CD14-positive monocyte (primary cell): ENCODE measurements at regions not wholly inside any gene's neighbourhood (a gene's known extent, or its start where the extent isn't known, plus 50 kb on each side); places are given as distances from the start of the nearest gene placed in this dataset.

ENCODE experiments used
- DNase-seq, 3 donors: peaks; one replicate each; pipeline ENCODE4 v3.0.0-alpha.2; 2011 to 2022
- H2AFZ ChIP-seq: 2 replicates; pipeline ENCODE4 v1.6.0; 2012; ENCODE audit warnings: mild to moderate bottlenecking, low read depth, low read length, inconsistent platforms; ENCODE audit not compliant: insufficient read depth, poor library complexity, severe bottlenecking
- H3K27ac ChIP-seq, 2 donors: 1 replicate in 1 of 2; 2 replicates in 1 of 2; pipeline ENCODE4 v1.5.1; 2012 to 2013; ENCODE audit warnings: low read length in 2 of 2, control low read depth in 1 of 2, inconsistent platforms in 1 of 2, low read depth in 1 of 2, mild to moderate bottlenecking in 1 of 2
- H3K27me3 ChIP-seq, 2 donors: one replicate each; pipeline versions ENCODE4 v1.6.0 to v1.6.1; 2011 to 2013; ENCODE audit warnings: low read length in 2 of 2; ENCODE audit not compliant: control insufficient read depth in 2 of 2, insufficient read depth in 2 of 2
- H3K36me3 ChIP-seq, 2 donors: replicated peaks in 1 of 2; 1 replicate in 1 of 2; 2 replicates in 1 of 2; pipeline versions ENCODE4 v1.5.1 to v1.6.1; 2012 to 2013; ENCODE audit warnings: low read length in 2 of 2, control low read depth in 1 of 2, inconsistent platforms in 1 of 2, mild to moderate bottlenecking in 1 of 2; ENCODE audit not compliant: insufficient read depth in 2 of 2, control insufficient read depth in 1 of 2
- H3K4me1 ChIP-seq, 2 donors: 1 replicate in 1 of 2; 2 replicates in 1 of 2; pipeline versions ENCODE4 v1.5.1 to v1.6.1; 2012 to 2013; ENCODE audit warnings: low read length in 2 of 2, control low read depth in 1 of 2, inconsistent platforms in 1 of 2, mild to moderate bottlenecking in 1 of 2, moderate library complexity in 1 of 2; ENCODE audit not compliant: insufficient read depth in 2 of 2, control insufficient read depth in 1 of 2
- H3K4me2 ChIP-seq: replicated peaks from 2 replicates; pipeline ENCODE3; 2012; ENCODE audit warnings: low read length, moderate library complexity, mild to moderate bottlenecking; ENCODE audit not compliant: poor library complexity, severe bottlenecking; ENCODE audit errors: extremely low read depth
- H3K4me3 ChIP-seq, 3 experiments: fragments of 200-600 bp in 1 of 3; sonication (generic) in 1 of 3; replicated peaks in 1 of 3; 1 replicate in 2 of 3; 2 replicates in 1 of 3; pipeline ENCODE4 v1.5.1; 2011 to 2013; ENCODE audit warnings: low read length in 3 of 3, mild to moderate bottlenecking in 3 of 3, control low read depth in 2 of 3, low read depth in 2 of 3, inconsistent platforms in 1 of 3, moderate library complexity in 1 of 3
- H3K79me2 ChIP-seq: 2 replicates; pipeline ENCODE4 v1.6.0; 2012; ENCODE audit warnings: mild to moderate bottlenecking, control low read depth, inconsistent platforms, low read length, moderate library complexity; ENCODE audit not compliant: insufficient read depth
- H3K9ac ChIP-seq: 2 replicates; pipeline ENCODE4 v1.6.0; 2017; ENCODE audit warnings: low read length, mild to moderate bottlenecking; ENCODE audit not compliant: insufficient read depth, poor library complexity, severe bottlenecking
- H3K9me3 ChIP-seq, 2 donors: replicated peaks in 1 of 2; 1 replicate in 1 of 2; 2 replicates in 1 of 2; pipeline versions ENCODE4 v1.5.1 to v1.6.1; 2012 to 2013; ENCODE audit warnings: low read length in 2 of 2, control low read depth in 1 of 2; ENCODE audit not compliant: control insufficient read depth in 1 of 2, insufficient read depth in 1 of 2
- H4K20me1 ChIP-seq: 2 replicates; pipeline ENCODE4 v1.6.0; 2012; ENCODE audit warnings: mild to moderate bottlenecking, low read length, control low read depth, moderate library complexity; ENCODE audit not compliant: insufficient read depth
- H3K27ac Mint-ChIP-seq, 7 donors: one replicate each; pipeline ENCODE4 v1.8.0; 2020; ENCODE audit warnings: mild to moderate bottlenecking in 7 of 7, mixed read lengths in 7 of 7, moderate library complexity in 6 of 7, inconsistent platforms in 2 of 7
- H3K27me3 Mint-ChIP-seq, 3 donors: one replicate each; pipeline ENCODE4 v1.8.0; 2021 to 2022; ENCODE audit warnings: low read depth in 3 of 3, mild to moderate bottlenecking in 3 of 3, mixed read lengths in 3 of 3, moderate library complexity in 3 of 3, inconsistent platforms in 1 of 3
- H3K36me3 Mint-ChIP-seq, 2 donors: one replicate each; pipeline ENCODE4 v1.8.0; 2020; ENCODE audit warnings: mixed read lengths in 2 of 2, inconsistent platforms in 1 of 2, mild to moderate bottlenecking in 1 of 2
- H3K4me1 Mint-ChIP-seq: one replicate; pipeline ENCODE4 v1.8.0; 2020; ENCODE audit warnings: mild to moderate bottlenecking, mixed read lengths
- H3K4me3 Mint-ChIP-seq, 2 donors: one replicate each; pipeline ENCODE4 v1.8.0; 2020; ENCODE audit warnings: mild to moderate bottlenecking in 2 of 2, mixed read lengths in 2 of 2, moderate library complexity in 1 of 2
- H3K9me3 Mint-ChIP-seq, 7 donors: one replicate each; pipeline ENCODE4 v1.8.0; 2020 to 2022; ENCODE audit warnings: mixed read lengths in 7 of 7, mild to moderate bottlenecking in 6 of 7, moderate library complexity in 6 of 7, inconsistent platforms in 2 of 7
- whole genome bisulfite sequencing: methylation state at CpG from one replicate; pipeline ENCODE4 v1.1.5; 2013; ENCODE audit warnings: missing lambda C conversion rate; ENCODE audit not compliant: insufficient coverage; 5-methylcytosine and 5-hydroxymethylcytosine counted together
- intact Hi-C, 2 donors: fragments of 100-400 bp; cut with micrococcal nuclease; formaldehyde crosslinking; loops; one replicate each; pipeline versions ENCODE4 v1.15.0 to v1.15.1; 2023
- TF ChIP-seq, protein P1 (sequence below): fragments of 200-600 bp; IDR thresholded peaks from one replicate; pipeline ENCODE4 v1.8.0; 2022; ENCODE audit warnings: antibody characterized with exemption, mild to moderate bottlenecking

DNA sequence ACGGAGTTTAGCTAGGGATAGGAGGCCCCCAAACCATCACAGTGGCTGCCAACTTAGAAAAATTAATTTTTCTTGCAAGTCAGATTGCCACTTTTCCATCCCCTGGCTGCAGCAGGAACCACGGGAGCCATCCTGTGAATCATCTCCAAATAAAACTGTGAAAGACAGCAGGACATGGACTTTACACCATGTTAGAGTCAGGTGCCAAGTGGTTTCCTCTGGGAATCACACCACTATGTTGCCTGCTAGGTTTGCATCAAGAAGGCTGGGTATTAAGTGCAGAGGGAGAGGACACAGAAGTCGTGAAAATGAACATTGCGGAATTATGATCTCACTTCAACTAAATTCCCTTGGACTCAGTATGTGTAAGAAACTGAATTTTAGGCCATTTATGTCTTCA is 471.3 kb upstream of the GOT2 start:
- H3K36me3 ChIP-seq: no peaks in the 10 kb centered on the region
- intact Hi-C loops: no loop called here
- peaks cover 0 to 9% (median 2%) of the 10 kb centered on the region in 7 donors for H3K9me3 Mint-ChIP-seq
- H3K4me2 ChIP-seq: no peak overlapping the region
- DNase-seq: no peak
- H2AFZ ChIP-seq: no peak overlapping the region
- no peak overlapping the region for H3K27ac Mint-ChIP-seq
- H3K4me1 Mint-ChIP-seq: no peaks in the 10 kb centered on the region
- no peak overlapping the region for H3K4me3 ChIP-seq
- H3K36me3 Mint-ChIP-seq: no peaks in the 10 kb centered on the region
- no peaks in the 10 kb centered on the region for H3K4me1 ChIP-seq
- H3K27ac ChIP-seq: no peak overlapping the region
- H3K27me3 Mint-ChIP-seq: peaks cover 0 to 3% (median 1%) of the 10 kb centered on the region in 3 donors
- no peaks in the 10 kb centered on the region for H3K79me2 ChIP-seq
- TF ChIP-seq, protein P1, sequence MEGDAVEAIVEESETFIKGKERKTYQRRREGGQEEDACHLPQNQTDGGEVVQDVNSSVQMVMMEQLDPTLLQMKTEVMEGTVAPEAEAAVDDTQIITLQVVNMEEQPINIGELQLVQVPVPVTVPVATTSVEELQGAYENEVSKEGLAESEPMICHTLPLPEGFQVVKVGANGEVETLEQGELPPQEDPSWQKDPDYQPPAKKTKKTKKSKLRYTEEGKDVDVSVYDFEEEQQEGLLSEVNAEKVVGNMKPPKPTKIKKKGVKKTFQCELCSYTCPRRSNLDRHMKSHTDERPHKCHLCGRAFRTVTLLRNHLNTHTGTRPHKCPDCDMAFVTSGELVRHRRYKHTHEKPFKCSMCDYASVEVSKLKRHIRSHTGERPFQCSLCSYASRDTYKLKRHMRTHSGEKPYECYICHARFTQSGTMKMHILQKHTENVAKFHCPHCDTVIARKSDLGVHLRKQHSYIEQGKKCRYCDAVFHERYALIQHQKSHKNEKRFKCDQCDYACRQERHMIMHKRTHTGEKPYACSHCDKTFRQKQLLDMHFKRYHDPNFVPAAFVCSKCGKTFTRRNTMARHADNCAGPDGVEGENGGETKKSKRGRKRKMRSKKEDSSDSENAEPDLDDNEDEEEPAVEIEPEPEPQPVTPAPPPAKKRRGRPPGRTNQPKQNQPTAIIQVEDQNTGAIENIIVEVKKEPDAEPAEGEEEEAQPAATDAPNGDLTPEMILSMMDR: no peak
- no peaks in the 10 kb centered on the region for H3K27me3 ChIP-seq
- no peak overlapping the region for H3K4me3 Mint-ChIP-seq
- no peaks in the 10 kb centered on the region for H4K20me1 ChIP-seq
- no peak overlapping the region for H3K9ac ChIP-seq
- 100% methylated on average over 1 of the region's 4 CpGs for WGBS
- H3K9me3 ChIP-seq: no peaks in the 10 kb centered on the region

DNA sequence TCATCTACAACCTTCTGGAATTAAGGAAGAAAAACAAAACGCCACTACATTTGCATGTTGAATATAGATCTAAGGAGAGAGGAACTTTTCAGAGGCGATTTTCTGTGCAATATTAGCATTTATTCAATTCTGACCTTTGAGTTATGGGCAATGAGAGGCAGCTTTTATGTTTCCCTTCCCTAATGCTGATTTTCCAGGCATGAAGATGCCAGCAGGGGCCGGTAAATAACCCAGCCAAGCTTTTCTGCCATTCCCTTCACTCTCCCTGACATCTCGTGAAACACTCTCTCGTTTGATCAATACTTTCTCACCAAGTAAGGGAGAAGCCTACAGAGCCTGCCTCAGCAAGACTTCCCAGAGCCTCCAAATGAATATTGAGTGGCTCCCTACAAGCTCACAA is 470.5 kb upstream of the GOT2 start:
- no peak overlapping the region for H3K9ac ChIP-seq
- H3K9me3 Mint-ChIP-seq: peaks cover 0 to 9% (median 2%) of the 10 kb centered on the region in 7 donors
- TF ChIP-seq, protein P1: no peak

More for the DNA sequence above, 470.5 kb upstream of the GOT2 start:
- Mint-ChIP-seq H3K27ac (no peak overlapping the region), H3K36me3 (no peaks in the 10 kb centered on the region), H3K4me1 (no peaks in the 10 kb centered on the region), H3K27me3 (peaks cover 1 to 3% (median 2%) of the 10 kb centered on the region in 3 donors), H3K4me3 (no peak overlapping the region)
- 86% methylated on average over 1 of the region's 5 CpGs for WGBS
- no peaks in the 10 kb centered on the region for H3K79me2 ChIP-seq
- H3K4me3 ChIP-seq: no peak overlapping the region
- no peaks in the 10 kb centered on the region for H3K9me3 ChIP-seq
- DNase-seq: no peak
- no peaks in the 10 kb centered on the region for H3K27me3 ChIP-seq
- H3K27ac ChIP-seq: no peak overlapping the region
- H3K4me1 ChIP-seq: no peaks in the 10 kb centered on the region
- no peak overlapping the region for H3K4me2 ChIP-seq
- no peaks in the 10 kb centered on the region for H4K20me1 ChIP-seq
- intact Hi-C loops: no loop called here
- H3K36me3 ChIP-seq: no peaks in the 10 kb centered on the region
- H2AFZ ChIP-seq: no peak overlapping the region
